ENCODE measurements at regions not wholly inside any gene's neighbourhood (a gene's known extent, or its start where the extent isn't known, plus 50 kb on each side); places are given as distances from the start of the nearest gene placed in this dataset.

- TF ChIP-seq POLR2AphosphoS5 (IDR thresholded peaks at IDR 0.05; ENCODE audit: low read depth, low read length) (no peak), POLR2A (IDR thresholded peaks at IDR 0.05; ENCODE audit: low read depth, low read length) (no peak)
These were observed 101.8 kb upstream of the CDH13 start for GRCh38 chr16:82524976-82525375.
